Erythroblast (primary cell): ENCODE measurements at regions not wholly inside any gene's neighbourhood (a gene's known extent, or its start where the extent isn't known, plus 50 kb on each side); places are given as distances from the start of the nearest gene placed in this dataset.

Experiments used
- GATA1 ChIP-seq: IDR thresholded peaks from 2 replicates; pipeline ENCODE4 v1.6.1; 2011; ENCODE audit warnings: low read depth, mild to moderate bottlenecking, control low read depth, low read length, moderate library complexity
- POLR2A ChIP-seq: IDR thresholded peaks from 2 replicates; pipeline ENCODE4 v1.6.1; 2011; ENCODE audit warnings: mild to moderate bottlenecking, low read length

DNA sequence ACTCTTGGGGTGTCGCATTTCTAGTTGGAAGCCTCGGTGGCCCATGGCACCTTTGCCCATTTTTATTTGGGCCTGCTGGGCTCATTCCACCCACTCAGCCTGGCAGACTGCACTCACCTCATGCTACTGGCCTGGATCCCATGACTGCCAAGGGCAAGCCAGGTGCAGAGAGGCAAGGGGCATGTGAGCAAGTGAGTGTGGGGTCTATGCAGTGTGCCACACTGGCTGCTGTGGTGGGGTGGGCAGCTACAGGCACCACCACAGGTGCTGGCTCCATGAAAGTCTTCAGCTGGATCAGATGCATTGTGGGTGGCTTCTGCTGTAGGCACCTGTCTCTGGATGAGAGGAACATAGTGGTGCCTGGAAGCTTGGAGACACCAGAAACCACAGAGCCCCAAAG is 220.8 kb downstream of the POLR1F start:
- no peak for TF ChIP-seq POLR2A
- no peak for TF ChIP-seq GATA1
